GM12878 (cell line): ENCODE measurements at regions not wholly inside any gene's neighbourhood (a gene's known extent, or its start where the extent isn't known, plus 50 kb on each side); places are given as distances from the start of the nearest gene placed in this dataset.
"Not testable (repeated sequence)": the region's sequence is repeated elsewhere in the genome, so short reads cannot be mapped to it uniquely, and the experiment has no call there.

Source experiments
- CTCF ChIP-seq, 3 experiments: IDR thresholded peaks in 2 of 3; conservative IDR thresholded peaks in 1 of 3; 2 replicates each; pipeline ENCODE4 v1.5.1; 2011; ENCODE audit warnings: low read depth in 3 of 3, low read length in 3 of 3, mild to moderate bottlenecking in 3 of 3, control low read depth in 2 of 3, moderate library complexity in 2 of 3, inconsistent platforms in 1 of 3, mixed read lengths in 1 of 3; ENCODE audit not compliant: control insufficient read depth in 2 of 3, insufficient read depth in 1 of 3; ENCODE audit errors: extremely low read depth in 1 of 3
- EZH2 ChIP-seq: IDR thresholded peaks from 2 replicates; pipeline ENCODE4 v1.6.1; 2012; ENCODE audit warnings: low read depth, mild to moderate bottlenecking, control low read depth, inconsistent platforms, low read length, borderline replicate concordance; ENCODE audit not compliant: control insufficient read depth
- JUND ChIP-seq: IDR thresholded peaks from 2 replicates; pipeline ENCODE4 v1.6.1; 2012; ENCODE audit warnings: low read depth, mild to moderate bottlenecking, low read length, improper control_type of control experiment, moderate library complexity
- MAX ChIP-seq: IDR thresholded peaks from 2 replicates; pipeline ENCODE4 v1.6.1; 2012; ENCODE audit warnings: low read depth, low read length, improper control_type of control experiment
- PML ChIP-seq: IDR thresholded peaks from 2 replicates; pipeline ENCODE4 v1.6.1; 2012; ENCODE audit warnings: low read length, inconsistent platforms
- POLR2A ChIP-seq: IDR thresholded peaks from 2 replicates; pipeline ENCODE4 v1.6.1; 2011; ENCODE audit warnings: low read depth, mild to moderate bottlenecking, low read length
- POLR2AphosphoS5 ChIP-seq: IDR thresholded peaks from 2 replicates; pipeline ENCODE4 v1.6.1; 2011; ENCODE audit warnings: mild to moderate bottlenecking, low read length, inconsistent platforms
- SIX5 ChIP-seq: IDR thresholded peaks from 2 replicates; pipeline ENCODE4 v1.6.1; 2011; ENCODE audit warnings: mild to moderate bottlenecking, low read depth, low read length, moderate library complexity; ENCODE audit not compliant: severe bottlenecking
- SUZ12 ChIP-seq: fragments of 200-600 bp; sonication (generic); IDR thresholded peaks from one replicate; pipeline ENCODE4 v1.6.1; 2018; ENCODE audit warnings: antibody characterized with exemption, mild to moderate bottlenecking; ENCODE audit not compliant: unreplicated experiment

DNA sequence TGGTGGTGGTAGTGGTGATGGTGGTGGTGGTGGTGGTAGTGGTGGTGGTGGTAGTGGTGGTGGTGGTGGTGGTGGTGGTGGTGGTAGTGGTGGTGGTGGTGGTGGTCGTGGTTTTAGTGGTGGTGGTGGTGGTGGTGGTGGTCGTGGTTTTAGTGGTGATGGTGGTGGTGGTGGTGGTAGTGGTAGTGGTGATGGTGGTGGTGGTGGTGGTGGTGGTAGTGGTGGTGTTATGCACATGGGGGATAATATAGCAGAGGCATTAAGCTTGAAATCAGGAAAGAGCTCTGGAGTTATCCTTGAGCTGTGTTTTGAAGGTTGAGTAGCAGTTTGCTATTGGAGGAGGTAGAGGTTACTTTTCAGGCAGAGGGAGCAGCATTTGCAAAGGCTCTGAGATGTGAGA, 94.6 kb upstream of the TPTE start:
- TF ChIP-seq PML; POLR2A; SIX5; CTCF (IDR thresholded peaks at IDR 0.05 in 2 of 3, conservative IDR thresholded peaks at IDR 0.05 in 1 of 3; ENCODE audit: control insufficient read depth in 2 of 3, extremely low read depth in 1 of 3, insufficient read depth in 1 of 3, low read depth in 3 of 3, low read length in 3 of 3); EZH2; MAX; JUND; POLR2AphosphoS5; SUZ12: not testable (repeated sequence)
